OCI-LY1 (cell line): ENCODE measurements at regions not wholly inside any gene's neighbourhood (a gene's known extent, or its start where the extent isn't known, plus 50 kb on each side); places are given as distances from the start of the nearest gene placed in this dataset.

Source experiments
- CTCF ChIP-seq: fragments of 200-600 bp; sonication (generic), shearing (Covaris generic); IDR thresholded peaks from 2 replicates; pipeline ENCODE4 v1.5.1; 2017; ENCODE audit warnings: mild to moderate bottlenecking, antibody characterized with exemption, low read length, moderate library complexity, mixed read lengths
- EZH2 ChIP-seq: fragments of 200-600 bp; sonication (generic), shearing (Covaris generic); IDR thresholded peaks from 2 replicates; pipeline ENCODE4 v1.8.0; 2017; ENCODE audit warnings: borderline replicate concordance, mixed run types, mild to moderate bottlenecking, antibody characterized with exemption, low read length, moderate library complexity, mixed read lengths

GRCh38 chr10:59104186-59104585 is 72.3 kb upstream of the PHYHIPL start:
- TF ChIP-seq CTCF (no peak), EZH2 (no peak)
